Mesodermal cell (in vitro differentiated cells): ENCODE measurements at regions not wholly inside any gene's neighbourhood (a gene's known extent, or its start where the extent isn't known, plus 50 kb on each side); places are given as distances from the start of the nearest gene placed in this dataset.

Experiments used
- H3K27ac ChIP-seq: 2 replicates; pipeline ENCODE4 v1.7.0; 2013; ENCODE audit warnings: mild to moderate bottlenecking, low read depth, low read length, moderate library complexity; ENCODE audit not compliant: severe bottlenecking
- H3K36me3 ChIP-seq: 2 replicates; pipeline ENCODE4 v1.7.1; 2013; ENCODE audit warnings: mild to moderate bottlenecking, low read length, moderate library complexity; ENCODE audit not compliant: control insufficient read depth, insufficient read depth
- H3K4me1 ChIP-seq: one replicate; pipeline ENCODE4 v1.7.1; 2013; ENCODE audit warnings: mild to moderate bottlenecking, low read length; ENCODE audit not compliant: insufficient read depth, control insufficient read depth, poor library complexity, severe bottlenecking
- H3K4me3 ChIP-seq: 2 replicates; pipeline ENCODE4 v1.7.0; 2013; ENCODE audit warnings: low read length, control low read depth, mild to moderate bottlenecking; ENCODE audit not compliant: insufficient read depth, poor library complexity, severe bottlenecking; ENCODE audit errors: extremely low read depth
- H3K9me3 ChIP-seq: 2 replicates; pipeline ENCODE4 v1.7.1; 2013; ENCODE audit warnings: mild to moderate bottlenecking, low read length, moderate library complexity; ENCODE audit not compliant: control insufficient read depth
- WGBS, 2 experiments: methylation state at CpG; one replicate each; pipeline ENCODE4 v1.1.5; 2013; ENCODE audit warnings: missing lambda C conversion rate in 2 of 2; ENCODE audit not compliant: insufficient coverage in 2 of 2; 5-methylcytosine and 5-hydroxymethylcytosine counted together

DNA sequence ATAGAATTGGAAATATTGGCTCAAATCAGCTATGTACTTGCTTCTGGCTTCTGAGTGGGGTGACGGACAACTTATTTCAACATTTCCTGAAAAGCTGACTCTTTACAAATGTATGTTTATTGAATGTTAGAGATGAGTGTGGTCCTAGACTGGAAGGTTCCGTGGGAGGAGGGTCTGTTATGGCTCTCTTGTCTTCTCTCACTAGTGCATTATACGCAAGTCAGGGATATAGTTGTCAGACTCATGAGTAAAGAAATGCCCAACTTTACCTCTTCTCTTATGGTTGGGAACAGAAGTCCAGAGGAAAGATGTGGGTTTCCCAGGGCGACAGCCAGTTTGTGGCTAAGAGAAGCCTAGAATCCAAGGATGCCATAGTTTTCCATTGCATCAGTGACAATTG is 839.3 kb upstream of the WWC1 start:
- Histone ChIP-seq H3K27ac (no peak overlapping the region), H3K9me3 (no peaks in the 10 kb centered on the region), H3K36me3 (no peaks in the 10 kb centered on the region), H3K4me3 (no peak overlapping the region), H3K4me1 (no peaks in the 10 kb centered on the region)
- WGBS, 2 experiments: 80 to 100% methylated on average over 1 of the region's 4 CpGs

DNA sequence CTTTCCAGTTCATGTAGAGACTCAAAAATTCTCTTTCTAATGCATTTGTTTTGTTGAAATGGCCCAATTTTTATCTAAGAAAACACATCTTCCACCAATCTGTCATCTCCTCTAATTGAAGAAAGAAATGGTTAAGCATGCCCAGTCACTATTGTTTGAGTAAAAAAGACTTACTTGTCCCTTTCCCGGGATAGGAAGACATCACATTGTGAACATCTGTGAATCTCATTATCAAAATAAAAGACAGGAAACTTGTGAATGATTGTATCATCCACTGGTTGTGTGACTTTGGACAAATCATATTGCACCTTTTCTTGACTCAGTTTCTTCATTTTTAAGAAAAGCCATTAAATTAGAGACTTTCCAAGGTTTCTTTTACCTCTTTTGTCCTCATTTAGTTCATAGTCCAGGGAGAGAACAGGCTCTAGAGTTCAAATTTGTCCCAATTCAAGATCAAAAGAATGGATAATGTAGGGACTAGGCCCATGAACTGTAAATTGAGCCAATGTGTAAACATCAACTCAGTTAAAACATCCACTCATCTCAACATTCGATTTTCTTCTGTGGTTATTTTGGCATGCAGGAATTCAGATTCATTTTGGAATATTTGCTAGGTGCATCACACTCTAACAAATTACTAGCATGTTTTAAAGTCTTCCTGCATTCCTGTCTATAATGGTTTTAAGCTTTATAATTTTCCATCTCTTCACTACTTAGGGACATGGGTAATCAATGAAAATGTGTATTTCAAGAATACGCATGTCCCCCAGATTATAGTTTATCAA is 838.0 kb upstream of the WWC1 start:
- WGBS, 2 experiments: 71% methylated on average over 1 of the region's 3 CpGs; no CpG with 5 or more reads in 1 of the 2 experiments
- no peaks in the 10 kb centered on the region for H3K4me1 ChIP-seq
- H3K36me3 ChIP-seq: no peaks in the 10 kb centered on the region

DNA sequence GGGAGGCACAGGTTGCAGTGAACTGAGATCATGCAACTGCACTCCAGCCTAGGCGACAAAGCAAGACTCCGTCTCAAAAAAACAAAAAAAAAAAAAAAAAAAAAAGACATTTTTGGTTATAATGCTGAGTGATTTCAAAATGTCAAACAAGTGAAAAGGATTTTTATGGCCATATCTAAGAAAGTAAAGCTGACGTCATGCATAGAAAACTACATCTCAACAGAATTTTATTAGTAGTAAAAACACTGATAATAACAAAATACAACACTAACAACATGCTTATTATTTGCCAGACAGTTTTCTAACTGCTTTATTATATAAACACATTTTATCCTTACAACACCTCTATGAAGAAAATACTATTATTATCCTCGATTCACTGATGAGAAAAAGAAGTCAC is 833.0 kb upstream of the WWC1 start:
- Histone ChIP-seq H3K4me1 (no peaks in the 10 kb centered on the region), H3K4me3 (no peak overlapping the region), H3K27ac (no peak overlapping the region), H3K9me3 (no peaks in the 10 kb centered on the region), H3K36me3 (no peaks in the 10 kb centered on the region)
- WGBS, 2 experiments: no CpG with 5 or more reads among the region's 4 CpGs

More for the DNA sequence above, 838.0 kb upstream of the WWC1 start:
- Histone ChIP-seq H3K27ac (no peak overlapping the region), H3K9me3 (no peaks in the 10 kb centered on the region), H3K4me3 (no peak overlapping the region)

DNA sequence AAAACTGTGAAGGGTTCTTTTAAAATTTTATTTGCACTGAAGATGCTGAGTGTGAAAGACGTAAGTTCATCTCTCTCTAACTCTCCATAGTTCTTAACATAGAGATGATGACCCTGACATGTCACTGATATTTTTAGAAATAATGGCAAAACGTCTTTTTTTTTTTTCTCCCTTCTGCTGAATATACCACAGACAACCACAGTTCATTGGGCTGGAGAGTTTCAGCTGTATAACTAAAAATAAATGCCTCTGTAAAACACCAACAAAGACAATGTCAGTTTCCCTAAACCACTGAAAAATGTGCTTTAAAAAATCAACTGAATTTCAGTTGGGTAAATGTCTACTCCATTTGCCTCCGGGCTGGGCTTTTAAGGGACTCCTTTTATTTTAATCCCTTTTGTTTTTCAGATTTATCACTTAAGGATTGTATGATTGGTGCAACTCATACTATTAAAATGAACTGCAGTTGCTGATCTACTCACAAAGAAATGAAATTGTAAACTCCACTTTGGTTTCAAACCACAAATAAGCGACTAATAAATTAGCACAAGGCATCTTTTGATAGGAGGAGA is 830.9 kb upstream of the WWC1 start:
- Histone ChIP-seq H3K36me3 (no peaks in the 10 kb centered on the region), H3K4me3 (no peak overlapping the region), H3K4me1 (no peaks in the 10 kb centered on the region), H3K27ac (no peak overlapping the region), H3K9me3 (no peaks in the 10 kb centered on the region)
- 100% methylated on average over 1 of the region's 4 CpGs; no CpG with 5 or more reads in 1 of the 2 experiments for WGBS, 2 experiments

DNA sequence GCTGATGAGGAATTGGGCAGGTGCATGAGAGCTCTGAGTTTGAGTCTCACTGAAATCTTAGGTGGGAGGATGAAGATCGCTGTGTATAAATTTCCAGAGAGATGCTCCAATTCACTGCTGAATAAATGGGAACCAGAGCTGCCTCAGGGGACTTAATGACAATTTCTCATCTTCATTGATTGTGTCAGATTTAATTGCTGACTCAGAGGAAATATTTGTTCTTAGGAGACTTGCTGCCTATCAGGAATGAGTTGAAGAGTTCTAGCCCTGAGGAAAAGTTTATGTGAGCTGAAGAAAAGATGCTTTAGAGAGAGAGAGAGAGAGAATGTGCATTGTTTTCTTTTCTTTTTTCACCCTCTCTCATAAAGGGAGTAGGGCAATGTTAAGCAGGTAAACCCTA is 827.5 kb upstream of the WWC1 start:
- no peak overlapping the region for H3K4me3 ChIP-seq
- H3K36me3 ChIP-seq: no peaks in the 10 kb centered on the region
- no peaks in the 10 kb centered on the region for H3K4me1 ChIP-seq
- no peaks in the 10 kb centered on the region for H3K9me3 ChIP-seq
- H3K27ac ChIP-seq: no peak overlapping the region
- 92 to 100% methylated on average over 1 of the region's 1 CpG for WGBS, 2 experiments

DNA sequence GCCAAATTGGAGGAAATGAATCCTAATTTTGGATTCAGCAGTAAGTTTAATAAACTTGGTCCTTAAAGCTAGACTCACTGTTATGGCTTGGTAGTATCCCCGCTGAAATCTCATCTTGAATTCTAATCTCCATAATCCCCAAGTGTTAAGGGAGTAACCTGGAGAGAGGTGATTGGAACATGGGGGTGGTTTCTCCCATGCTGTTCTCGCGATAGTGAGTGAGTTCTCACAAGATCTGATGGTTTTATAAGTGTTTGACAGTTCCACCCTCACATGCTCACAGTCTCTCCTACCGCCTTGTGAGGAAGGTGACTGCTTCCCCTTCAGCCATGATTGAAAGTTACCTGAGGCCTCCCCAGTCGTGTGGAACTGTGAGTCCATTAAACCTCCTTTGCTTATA is 824.5 kb upstream of the WWC1 start:
- no peak overlapping the region for H3K27ac ChIP-seq
- 40 to 80% methylated on average over 1 of the region's 5 CpGs for whole genome bisulfite sequencing, 2 experiments
- no peaks in the 10 kb centered on the region for H3K4me1 ChIP-seq
- no peaks in the 10 kb centered on the region for H3K36me3 ChIP-seq
- H3K9me3 ChIP-seq: no peaks in the 10 kb centered on the region
- no peak overlapping the region for H3K4me3 ChIP-seq

DNA sequence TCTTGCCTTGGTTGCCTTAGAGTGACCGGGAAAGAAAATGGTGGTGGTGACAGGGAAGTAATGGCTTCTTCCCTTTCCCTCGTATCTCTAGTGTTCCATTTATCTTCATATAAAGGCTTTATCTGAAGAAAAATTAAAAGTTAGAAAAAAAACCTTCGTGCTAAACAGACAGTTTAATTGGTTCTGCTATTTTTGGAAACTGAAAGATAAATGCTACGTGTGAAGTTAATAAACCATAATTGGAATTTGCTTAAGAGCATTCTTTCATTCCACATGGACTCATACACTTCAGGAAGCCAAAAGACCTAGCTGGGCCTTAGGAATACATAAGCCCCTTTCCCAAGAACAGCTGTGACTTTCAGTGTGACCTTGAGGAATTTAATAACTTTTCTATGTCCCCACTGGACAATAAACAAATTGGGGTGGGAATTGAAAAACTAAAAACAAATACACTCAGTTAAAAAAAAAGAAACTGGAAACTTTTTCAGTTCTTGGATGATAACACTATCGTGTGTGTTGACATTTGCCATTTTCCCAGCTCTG is 818.8 kb upstream of the WWC1 start:
- Histone ChIP-seq H3K4me1 (no peaks in the 10 kb centered on the region), H3K27ac (no peak overlapping the region), H3K9me3 (no peaks in the 10 kb centered on the region), H3K36me3 (no peaks in the 10 kb centered on the region), H3K4me3 (no peak overlapping the region)
- WGBS, 2 experiments: 80% methylated on average over 1 of the region's 5 CpGs; no CpG with 5 or more reads in 1 of the 2 experiments

DNA sequence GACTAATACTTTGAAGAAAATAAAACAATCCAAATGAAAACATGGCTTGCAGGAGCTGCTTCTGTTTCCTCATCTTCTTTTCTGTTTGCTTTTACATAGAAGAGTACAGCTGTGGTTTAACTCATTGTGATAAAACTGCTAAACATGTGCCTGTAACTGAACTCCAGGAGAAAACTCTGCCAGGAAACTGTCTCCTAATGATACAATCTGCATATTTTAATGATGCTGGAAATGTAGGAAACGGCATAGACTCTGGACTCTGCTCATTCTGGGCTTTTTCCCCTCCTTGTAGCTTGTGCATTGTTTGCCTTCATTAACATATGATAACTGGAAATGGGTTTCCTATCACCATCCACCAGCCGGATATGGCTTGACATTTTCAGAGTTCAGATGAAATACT is 813.3 kb upstream of the WWC1 start:
- Histone ChIP-seq H3K9me3 (no peaks in the 10 kb centered on the region), H3K27ac (no peak overlapping the region), H3K4me3 (no peak overlapping the region), H3K4me1 (no peaks in the 10 kb centered on the region), H3K36me3 (no peaks in the 10 kb centered on the region)
- WGBS, 2 experiments: no CpG with 5 or more reads among the region's 2 CpGs

DNA sequence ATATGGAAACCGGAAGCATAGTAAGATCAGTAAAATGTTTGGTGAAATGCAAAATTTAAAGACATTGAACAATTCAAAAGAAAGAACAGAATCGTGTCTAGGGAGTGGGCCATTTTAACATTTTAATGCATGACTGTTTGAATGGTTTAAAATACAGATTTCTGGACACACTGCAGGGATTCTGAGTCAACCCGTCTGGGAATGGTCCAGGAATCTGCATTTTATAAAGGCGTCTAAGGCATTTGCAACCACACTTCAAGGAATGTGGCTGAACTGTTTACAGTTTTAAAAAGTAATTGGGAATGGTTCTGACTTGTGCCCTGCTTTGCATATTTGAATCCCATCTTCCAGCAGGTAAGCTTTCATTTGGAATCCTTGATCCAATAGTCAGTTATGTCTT is 811.7 kb upstream of the WWC1 start:
- H3K9me3 ChIP-seq: no peaks in the 10 kb centered on the region
- no peak overlapping the region for H3K27ac ChIP-seq
- no peak overlapping the region for H3K4me3 ChIP-seq
- no peaks in the 10 kb centered on the region for H3K4me1 ChIP-seq
- WGBS, 2 experiments: 82 to 91% methylated on average over 3 to 4 of the region's 4 CpGs
- no peaks in the 10 kb centered on the region for H3K36me3 ChIP-seq

DNA sequence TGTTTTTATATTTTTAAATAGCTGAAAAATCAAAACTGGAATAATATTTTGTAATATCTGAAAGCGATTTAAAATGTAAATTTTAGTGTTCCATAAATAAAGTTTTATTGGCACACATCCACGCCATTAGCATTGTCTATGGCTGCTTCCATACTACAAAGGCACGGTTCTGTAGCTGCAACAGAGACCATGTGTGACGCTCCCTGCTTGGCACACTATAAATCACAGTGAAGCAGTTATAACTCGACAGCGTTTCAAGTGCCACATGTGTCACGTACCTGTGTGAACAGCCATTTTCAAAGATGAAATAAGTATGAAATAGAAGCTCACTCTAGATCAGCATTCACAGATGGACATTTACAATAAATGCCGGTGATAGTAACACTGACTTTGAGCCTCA is 810.1 kb upstream of the WWC1 start:
- 88 to 92% methylated on average over 5 to 6 of the region's 8 CpGs for WGBS, 2 experiments
- Histone ChIP-seq H3K4me3 (no peak overlapping the region), H3K36me3 (no peaks in the 10 kb centered on the region), H3K27ac (no peak overlapping the region), H3K9me3 (no peaks in the 10 kb centered on the region), H3K4me1 (no peaks in the 10 kb centered on the region)

DNA sequence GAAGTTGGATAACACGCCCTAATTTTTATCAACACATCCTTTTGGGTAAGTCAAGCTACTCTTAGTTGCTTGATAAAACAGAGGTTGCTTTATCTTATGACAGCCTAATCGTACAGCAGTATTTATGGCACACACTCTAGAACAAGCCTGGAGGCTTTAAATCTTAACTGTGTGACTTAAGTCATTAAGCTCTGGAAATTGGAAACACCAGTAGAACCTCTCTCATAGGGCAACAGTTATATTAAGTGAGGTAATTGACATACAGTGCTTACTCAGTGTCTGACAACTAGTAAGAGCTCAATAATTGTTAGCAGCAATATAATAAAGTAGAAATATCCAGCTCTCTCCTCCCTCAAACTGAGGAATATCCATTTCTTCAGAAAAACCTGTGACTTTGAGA is 808.9 kb upstream of the WWC1 start:
- no peaks in the 10 kb centered on the region for H3K36me3 ChIP-seq
- WGBS, 2 experiments: 100% methylated on average over 1 of the region's 2 CpGs; no CpG with 5 or more reads in 1 of the 2 experiments
- no peaks in the 10 kb centered on the region for H3K4me1 ChIP-seq
- H3K9me3 ChIP-seq: no peaks in the 10 kb centered on the region
- no peak overlapping the region for H3K4me3 ChIP-seq
- no peak overlapping the region for H3K27ac ChIP-seq
